ENCODE measurements at regions not wholly inside any gene's neighbourhood (a gene's known extent, or its start where the extent isn't known, plus 50 kb on each side); places are given as distances from the start of the nearest gene placed in this dataset.

DNA sequence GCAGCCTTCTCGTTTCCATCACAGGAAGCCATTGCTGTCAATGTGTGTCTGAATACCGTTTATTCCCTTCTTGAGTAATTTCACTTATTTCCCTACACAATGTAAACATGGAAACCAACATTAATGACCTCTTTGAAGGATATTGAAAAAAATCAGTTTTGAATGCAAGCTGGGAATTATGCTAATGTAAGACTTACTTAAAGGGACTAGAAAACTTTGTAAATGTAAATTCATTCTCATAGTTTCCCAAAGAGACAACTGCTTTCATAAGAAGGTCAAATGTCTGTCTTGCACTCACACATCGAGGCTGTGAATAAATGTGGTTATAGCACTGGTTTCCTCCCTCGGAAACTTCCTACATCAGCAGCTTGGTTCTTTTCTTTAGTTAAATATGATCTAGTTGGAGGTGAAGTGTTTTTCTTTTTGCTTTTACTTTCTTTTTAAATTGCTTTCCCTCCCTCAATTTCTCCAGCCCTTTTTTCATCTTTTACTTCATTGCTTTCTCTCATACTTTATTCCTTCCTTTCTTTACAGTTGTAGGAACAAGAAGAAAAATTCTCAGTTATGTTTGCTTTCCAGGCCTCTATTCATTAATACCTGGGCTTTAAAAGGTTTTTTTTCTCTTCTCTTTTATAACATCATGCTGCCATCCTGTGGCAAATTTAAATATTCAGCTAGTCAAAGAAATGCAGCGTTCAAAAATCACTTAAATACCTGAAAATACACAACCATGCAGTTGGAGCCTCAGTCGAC, 108.3 kb downstream of the TNFAIP3 start (continued):
- TF ChIP-seq, protein P1, sequence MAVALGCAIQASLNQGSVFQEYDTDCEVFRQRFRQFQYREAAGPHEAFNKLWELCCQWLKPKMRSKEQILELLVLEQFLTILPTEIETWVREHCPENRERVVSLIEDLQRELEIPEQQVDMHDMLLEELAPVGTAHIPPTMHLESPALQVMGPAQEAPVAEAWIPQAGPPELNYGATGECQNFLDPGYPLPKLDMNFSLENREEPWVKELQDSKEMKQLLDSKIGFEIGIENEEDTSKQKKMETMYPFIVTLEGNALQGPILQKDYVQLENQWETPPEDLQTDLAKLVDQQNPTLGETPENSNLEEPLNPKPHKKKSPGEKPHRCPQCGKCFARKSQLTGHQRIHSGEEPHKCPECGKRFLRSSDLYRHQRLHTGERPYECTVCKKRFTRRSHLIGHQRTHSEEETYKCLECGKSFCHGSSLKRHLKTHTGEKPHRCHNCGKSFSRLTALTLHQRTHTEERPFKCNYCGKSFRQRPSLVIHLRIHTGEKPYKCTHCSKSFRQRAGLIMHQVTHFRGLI (CRISPR knock-in tag; IDR thresholded peaks at IDR 0.05), result 0 out of 2 replicates have a peak, but pooled peaks have one; percentile 14
- TF ChIP-seq, protein P2, sequence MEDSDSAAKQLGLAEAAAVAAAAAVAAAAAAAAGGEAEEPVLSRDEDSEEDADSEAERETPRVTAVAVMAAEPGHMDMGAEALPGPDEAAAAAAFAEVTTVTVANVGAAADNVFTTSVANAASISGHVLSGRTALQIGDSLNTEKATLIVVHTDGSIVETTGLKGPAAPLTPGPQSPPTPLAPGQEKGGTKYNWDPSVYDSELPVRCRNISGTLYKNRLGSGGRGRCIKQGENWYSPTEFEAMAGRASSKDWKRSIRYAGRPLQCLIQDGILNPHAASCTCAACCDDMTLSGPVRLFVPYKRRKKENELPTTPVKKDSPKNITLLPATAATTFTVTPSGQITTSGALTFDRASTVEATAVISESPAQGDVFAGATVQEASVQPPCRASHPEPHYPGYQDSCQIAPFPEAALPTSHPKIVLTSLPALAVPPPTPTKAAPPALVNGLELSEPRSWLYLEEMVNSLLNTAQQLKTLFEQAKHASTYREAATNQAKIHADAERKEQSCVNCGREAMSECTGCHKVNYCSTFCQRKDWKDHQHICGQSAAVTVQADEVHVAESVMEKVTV (CRISPR knock-in tag; IDR thresholded peaks at IDR 0.05), result peak; percentile 83
- TF ChIP-seq NCOR1 (IDR thresholded peaks at IDR 0.05), result 0 out of 2 replicates have a peak, but pooled peaks have one; percentile 10
- TF ChIP-seq MAZ (CRISPR knock-in tag; conservative IDR thresholded peaks at IDR 0.05 in 1 of 2, IDR thresholded peaks at IDR 0.05 in 1 of 2), result 0 out of 4 replicates have a peak, but pooled peaks of 1 of the 2 experiments have one; percentile 14
- TF ChIP-seq MAFF (IDR thresholded peaks at IDR 0.05; ENCODE audit: low read length), result no peak
- peak; percentile 47; the same call in 1 of the 2 replicates for TF ChIP-seq SMC3 (conservative IDR thresholded peaks at IDR 0.05; ENCODE audit: insufficient read depth, low read depth, low read length)
- TF ChIP-seq HDAC3 (IDR thresholded peaks at IDR 0.05; ENCODE audit: borderline replicate concordance, partially characterized antibody), result peak; percentile 40
- TF ChIP-seq, protein P3, sequence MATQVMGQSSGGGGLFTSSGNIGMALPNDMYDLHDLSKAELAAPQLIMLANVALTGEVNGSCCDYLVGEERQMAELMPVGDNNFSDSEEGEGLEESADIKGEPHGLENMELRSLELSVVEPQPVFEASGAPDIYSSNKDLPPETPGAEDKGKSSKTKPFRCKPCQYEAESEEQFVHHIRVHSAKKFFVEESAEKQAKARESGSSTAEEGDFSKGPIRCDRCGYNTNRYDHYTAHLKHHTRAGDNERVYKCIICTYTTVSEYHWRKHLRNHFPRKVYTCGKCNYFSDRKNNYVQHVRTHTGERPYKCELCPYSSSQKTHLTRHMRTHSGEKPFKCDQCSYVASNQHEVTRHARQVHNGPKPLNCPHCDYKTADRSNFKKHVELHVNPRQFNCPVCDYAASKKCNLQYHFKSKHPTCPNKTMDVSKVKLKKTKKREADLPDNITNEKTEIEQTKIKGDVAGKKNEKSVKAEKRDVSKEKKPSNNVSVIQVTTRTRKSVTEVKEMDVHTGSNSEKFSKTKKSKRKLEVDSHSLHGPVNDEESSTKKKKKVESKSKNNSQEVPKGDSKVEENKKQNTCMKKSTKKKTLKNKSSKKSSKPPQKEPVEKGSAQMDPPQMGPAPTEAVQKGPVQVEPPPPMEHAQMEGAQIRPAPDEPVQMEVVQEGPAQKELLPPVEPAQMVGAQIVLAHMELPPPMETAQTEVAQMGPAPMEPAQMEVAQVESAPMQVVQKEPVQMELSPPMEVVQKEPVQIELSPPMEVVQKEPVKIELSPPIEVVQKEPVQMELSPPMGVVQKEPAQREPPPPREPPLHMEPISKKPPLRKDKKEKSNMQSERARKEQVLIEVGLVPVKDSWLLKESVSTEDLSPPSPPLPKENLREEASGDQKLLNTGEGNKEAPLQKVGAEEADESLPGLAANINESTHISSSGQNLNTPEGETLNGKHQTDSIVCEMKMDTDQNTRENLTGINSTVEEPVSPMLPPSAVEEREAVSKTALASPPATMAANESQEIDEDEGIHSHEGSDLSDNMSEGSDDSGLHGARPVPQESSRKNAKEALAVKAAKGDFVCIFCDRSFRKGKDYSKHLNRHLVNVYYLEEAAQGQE (IDR thresholded peaks at IDR 0.05; ENCODE audit: borderline replicate concordance), result peak; percentile 72; the same call in 1 of the 2 replicates
- TF ChIP-seq, protein P3 (CRISPR knock-in tag; IDR thresholded peaks at IDR 0.05; ENCODE audit: low read depth), result no peak

Measured in K562 (cell line).